Activated T-helper 1 cell treated with anti-CD3 and anti-CD28 coated beads, Interleukin-12 subunit alpha, Interleukin-12 subunit beta, Interleukin-2, Interleukin-4 antibody, amounts not matched to agents 30 ng/mL and 10 ng/mL and 1 ng/mL, durations not matched to agents 14 hours and 24 hours and 36 hours (primary cell): ENCODE measurements at regions not wholly inside any gene's neighbourhood (a gene's known extent, or its start where the extent isn't known, plus 50 kb on each side); places are given as distances from the start of the nearest gene placed in this dataset.
"Not testable (repeated sequence)": the region's sequence is repeated elsewhere in the genome, so short reads cannot be mapped to it uniquely, and the experiment has no call there.

Source experiments
- DNase-seq: peaks from one replicate; pipeline ENCODE4 v3.0.0; 2021; ENCODE audit warnings: low spot score
- H3K27ac Mint-ChIP-seq: one replicate; pipeline ENCODE4 v1.8.0; 2021; ENCODE audit warnings: mild to moderate bottlenecking, mixed read lengths
- H3K27me3 Mint-ChIP-seq: one replicate; pipeline ENCODE4 v1.8.0; 2022; ENCODE audit warnings: mild to moderate bottlenecking, moderate library complexity, mixed read lengths; ENCODE audit not compliant: insufficient read depth
- H3K36me3 Mint-ChIP-seq: one replicate; pipeline ENCODE4 v1.8.0; 2021; ENCODE audit warnings: low read depth, mixed read lengths
- H3K4me1 Mint-ChIP-seq: one replicate; pipeline ENCODE4 v1.8.0; 2021; ENCODE audit warnings: low read depth, mixed read lengths
- H3K4me3 Mint-ChIP-seq: one replicate; pipeline ENCODE4 v1.8.0; 2021; ENCODE audit warnings: mild to moderate bottlenecking, moderate library complexity, mixed read lengths
- H3K9me3 Mint-ChIP-seq: one replicate; pipeline ENCODE4 v1.8.0; 2021; ENCODE audit warnings: mixed read lengths
- intact Hi-C: fragments of 100-400 bp; cut with micrococcal nuclease; formaldehyde crosslinking; loops from one replicate; pipeline ENCODE4 v1.15.1; 2024

- peaks cover 7% of the 10 kb centered on the region for H3K9me3 Mint-ChIP-seq
- no peaks in the 10 kb centered on the region for H3K36me3 Mint-ChIP-seq
- H3K27me3 Mint-ChIP-seq = peaks cover 1% of the 10 kb centered on the region
- intact Hi-C loops = no loop called here
- H3K4me1 Mint-ChIP-seq = peaks cover 5% of the 10 kb centered on the region
- no peak overlapping the region for H3K27ac Mint-ChIP-seq
- DNase-seq = no peak
- H3K4me3 Mint-ChIP-seq = no peak overlapping the region
Observed at GRCh38 chr12:89875809-89876208, 167.2 kb upstream of the ATP2B1 start.

- no peak for DNase-seq
- Mint-ChIP-seq H3K27me3 (peaks cover 1% of the 10 kb centered on the region), H3K4me1 (no peaks in the 10 kb centered on the region), H3K4me3 (no peak overlapping the region), H3K27ac (no peak overlapping the region), H3K9me3 (peaks cover 13% of the 10 kb centered on the region), H3K36me3 (no peaks in the 10 kb centered on the region)
- intact Hi-C loops = no loop called here
Observed at GRCh38 chr12:89875225-89875624, 166.6 kb upstream of the ATP2B1 start.

- Mint-ChIP-seq H3K4me1 (no peaks in the 10 kb centered on the region), H3K27me3 (peaks cover 1% of the 10 kb centered on the region), H3K9me3 (peaks cover 22% of the 10 kb centered on the region), H3K27ac (no peak overlapping the region), H3K36me3 (no peaks in the 10 kb centered on the region), H3K4me3 (no peak overlapping the region)
- intact Hi-C loops = no loop called here
- no peak for DNase-seq
Observed at GRCh38 chr12:89874146-89874545, 165.5 kb upstream of the ATP2B1 start.

- Mint-ChIP-seq H3K4me3 (no peak overlapping the region), H3K9me3 (peaks cover 22% of the 10 kb centered on the region), H3K36me3 (no peaks in the 10 kb centered on the region), H3K27ac (no peak overlapping the region), H3K4me1 (no peaks in the 10 kb centered on the region), H3K27me3 (peaks cover 1% of the 10 kb centered on the region)
- intact Hi-C loops = no loop called here
- no peak for DNase-seq
Observed at GRCh38 chr12:89873745-89874144, 165.1 kb upstream of the ATP2B1 start.

- Mint-ChIP-seq H3K27me3 (no peaks in the 10 kb centered on the region), H3K4me1 (no peaks in the 10 kb centered on the region), H3K4me3 (no peak overlapping the region), H3K9me3 (peaks cover 22% of the 10 kb centered on the region), H3K36me3 (no peaks in the 10 kb centered on the region), H3K27ac (no peak overlapping the region)
- intact Hi-C loops = no loop called here
- no peak for DNase-seq
Observed at GRCh38 chr12:89872922-89873630, 164.4 kb upstream of the ATP2B1 start.

- no peaks in the 10 kb centered on the region for H3K36me3 Mint-ChIP-seq
- H3K9me3 Mint-ChIP-seq = peaks cover 22% of the 10 kb centered on the region
- DNase-seq = no peak
- H3K4me1 Mint-ChIP-seq = no peaks in the 10 kb centered on the region
- no peaks in the 10 kb centered on the region for H3K27me3 Mint-ChIP-seq
- no peak overlapping the region for H3K27ac Mint-ChIP-seq
- intact Hi-C loops = no loop called here
- H3K4me3 Mint-ChIP-seq = no peak overlapping the region
Observed at GRCh38 chr12:89870413-89871184, 162.0 kb upstream of the ATP2B1 start.

- Mint-ChIP-seq H3K9me3 (peaks cover 29% of the 10 kb centered on the region), H3K4me1 (peaks cover 28% of the 10 kb centered on the region)
- intact Hi-C loops = loop anchor here (10.0 kb wide), 1 partner anchor 853 kb away; no protein-coding TSS in a partner anchor
- H3K4me3 Mint-ChIP-seq, H3K27me3 Mint-ChIP-seq, DNase-seq, H3K36me3 Mint-ChIP-seq, H3K27ac Mint-ChIP-seq: not testable (repeated sequence)
Observed at GRCh38 chr12:89867611-89868010, 159.0 kb upstream of the ATP2B1 start.

GRCh38 chr12:89864411-89864810 is 155.8 kb upstream of the ATP2B1 start:
- intact Hi-C loops = loop anchor here (1.0 to 10.0 kb wide), 7 partner anchors 8 to 850 kb away; partner anchors contain the start of genes DUSP6 and POC1B
- H3K36me3 Mint-ChIP-seq = peaks cover 13% of the 10 kb centered on the region
- H3K4me1 Mint-ChIP-seq = peaks cover 46% of the 10 kb centered on the region
- no peak for DNase-seq
- H3K27me3 Mint-ChIP-seq = no peaks in the 10 kb centered on the region
- H3K4me3 Mint-ChIP-seq = no peak overlapping the region
- H3K27ac Mint-ChIP-seq = peak overlapping the region; percentile 69
- peaks cover 15% of the 10 kb centered on the region for H3K9me3 Mint-ChIP-seq

GRCh38 chr12:89863968-89864367 is 155.3 kb upstream of the ATP2B1 start:
- intact Hi-C loops = loop anchor here (1.0 to 10.0 kb wide), 13 partner anchors 8 to 1565 kb away; partner anchors contain the start of genes DUSP6 and POC1B
- Mint-ChIP-seq H3K9me3 (peaks cover 13% of the 10 kb centered on the region), H3K4me3 (peak overlapping the region; percentile 76), H3K36me3 (peaks cover 15% of the 10 kb centered on the region), H3K27me3 (no peaks in the 10 kb centered on the region), H3K27ac (peak overlapping the region; percentile 95), H3K4me1 (peaks cover 50% of the 10 kb centered on the region)
- no peak for DNase-seq

GRCh38 chr12:89863493-89863938 is 154.9 kb upstream of the ATP2B1 start:
- peak; percentile 45 for DNase-seq
- Mint-ChIP-seq H3K9me3 (peaks cover 13% of the 10 kb centered on the region), H3K4me1 (peaks cover 54% of the 10 kb centered on the region), H3K36me3 (peaks cover 15% of the 10 kb centered on the region), H3K27ac (peak overlapping the region; percentile 95), H3K4me3 (peak overlapping the region; percentile 76), H3K27me3 (no peaks in the 10 kb centered on the region)
- intact Hi-C loops = loop anchor here (1.0 to 10.0 kb wide), 12 partner anchors 17 to 1564 kb away; partner anchors contain the start of genes DUSP6 and POC1B

GRCh38 chr12:89862511-89863445 is 154.1 kb upstream of the ATP2B1 start:
- H3K4me1 Mint-ChIP-seq = peaks cover 59% of the 10 kb centered on the region
- intact Hi-C loops = loop anchor here (1.0 to 10.0 kb wide), 12 partner anchors 18 to 1563 kb away; partner anchors contain the start of genes DUSP6 and POC1B

GRCh38 chr12:89861086-89861485 is 152.4 kb upstream of the ATP2B1 start:
- Mint-ChIP-seq H3K4me3 (no peak overlapping the region), H3K27me3 (no peaks in the 10 kb centered on the region), H3K36me3 (peaks cover 19% of the 10 kb centered on the region), H3K9me3 (peaks cover 13% of the 10 kb centered on the region), H3K27ac (peak overlapping the region; percentile 54), H3K4me1 (peaks cover 72% of the 10 kb centered on the region)
- no peak for DNase-seq
- intact Hi-C loops = loop anchor here (5.0 to 10.0 kb wide), 6 partner anchors 231 to 846 kb away; partner anchors contain the start of genes DUSP6 and POC1B

More at GRCh38 chr12:89862511-89863445, 154.1 kb upstream of the ATP2B1 start:
- peak; percentile 44 for DNase-seq
- peak overlapping the region; percentile 95 for H3K27ac Mint-ChIP-seq
- H3K36me3 Mint-ChIP-seq = peaks cover 18% of the 10 kb centered on the region
- H3K4me3 Mint-ChIP-seq = peak overlapping the region; percentile 76
- no peaks in the 10 kb centered on the region for H3K27me3 Mint-ChIP-seq
- peaks cover 13% of the 10 kb centered on the region for H3K9me3 Mint-ChIP-seq
